GM10248 (cell line): ENCODE measurements at regions not wholly inside any gene's neighbourhood (a gene's known extent, or its start where the extent isn't known, plus 50 kb on each side); places are given as distances from the start of the nearest gene placed in this dataset.

ENCODE experiments used
- CTCF ChIA-PET: fragments of 300-600 bp; sonication (Branson Sonifier 250); formaldehyde crosslinking; extraction: SDS; loops from one replicate; lab custom pipeline; 2021; ENCODE audit warnings: antibody characterized with exemption; lab: Yijun Ruan, JAX
- POLR2A ChIA-PET: fragments of 350-650 bp; sonication (Branson Sonifier 250); formaldehyde crosslinking; extraction: SDS; loops from one replicate; lab custom pipeline; 2020; ENCODE audit warnings: antibody characterized with exemption; lab: Yijun Ruan, JAX
- DNase-seq: peaks from one replicate; pipeline ENCODE4 v3.0.0; 2012; ENCODE audit errors: extremely low spot score
- CTCF ChIP-seq: IDR thresholded peaks from 2 replicates; pipeline ENCODE4 v1.5.1; 2012; ENCODE audit warnings: mild to moderate bottlenecking, low read depth; ENCODE audit errors: extremely low read depth, missing control alignments, control extremely low read depth

DNA sequence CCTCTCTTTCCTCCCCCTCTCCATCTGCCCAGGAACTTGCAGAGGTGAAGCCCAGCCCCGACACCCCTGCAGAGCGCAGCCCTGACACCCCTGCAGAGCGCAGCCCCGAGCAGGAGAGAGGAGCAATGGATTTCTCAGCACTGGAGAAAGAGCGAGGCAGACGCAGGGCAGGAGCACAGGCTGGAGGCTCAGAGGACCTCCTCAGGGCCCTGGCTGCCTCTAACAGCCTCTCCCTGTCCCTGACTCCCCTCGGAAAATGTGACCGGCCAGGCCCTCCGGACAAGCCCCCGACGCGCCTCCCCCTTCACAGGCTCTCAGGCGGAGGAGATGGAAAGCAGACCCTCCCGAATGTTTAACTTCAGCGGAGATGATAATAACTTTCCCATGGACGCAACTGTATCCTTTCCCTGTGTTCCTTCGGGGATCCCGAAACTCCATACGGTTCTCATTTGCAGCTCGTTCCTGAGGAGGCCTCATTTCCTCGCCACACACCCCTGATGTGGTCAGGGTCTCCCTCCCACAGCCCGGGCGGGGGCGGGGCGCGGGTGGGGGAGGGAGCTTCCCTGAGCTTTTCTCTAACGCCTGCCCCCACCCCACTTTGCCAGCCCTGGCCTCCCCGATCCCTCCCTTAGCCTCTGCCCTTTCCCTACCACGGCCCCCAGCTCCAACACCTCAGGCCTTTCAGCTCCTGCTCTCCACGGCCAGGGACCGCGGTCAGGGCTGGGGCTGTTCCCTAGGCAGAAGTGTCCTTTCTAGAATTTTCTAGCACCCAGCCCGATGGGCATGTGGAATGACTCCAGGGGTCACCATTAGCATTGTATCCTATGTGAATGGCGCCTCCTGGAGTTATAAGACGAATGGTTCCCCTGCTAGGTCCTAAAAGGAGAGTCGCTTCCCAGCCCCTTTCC lies 201.1 kb upstream of the BCOR start:
- no peak for TF ChIP-seq CTCF
- CTCF ChIA-PET: no interaction called here
- DNase-seq: no peak
- POLR2A ChIA-PET: no interaction called here

DNA sequence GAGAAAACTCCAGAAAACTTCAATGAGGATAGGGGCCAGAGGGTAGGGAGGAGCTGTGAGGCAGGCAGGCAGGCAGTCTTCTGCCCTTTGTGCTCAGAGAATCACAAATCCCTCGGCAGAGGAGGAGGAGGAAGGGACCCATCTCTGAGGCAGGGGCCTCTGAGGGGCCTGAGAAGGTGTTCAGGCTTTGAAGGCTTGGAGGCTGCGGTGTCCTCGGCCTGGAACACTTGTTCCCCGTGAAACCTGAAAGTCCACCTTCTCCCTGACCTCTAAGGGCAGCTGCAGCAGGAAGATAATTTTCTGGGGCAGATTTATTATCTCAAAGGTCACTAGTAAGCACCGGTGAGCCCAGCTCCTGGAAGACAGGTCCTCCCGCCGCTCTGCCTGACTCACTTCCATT lies 200.3 kb upstream of the BCOR start:
- no peak for TF ChIP-seq CTCF
- CTCF ChIA-PET: no interaction called here
- DNase-seq: no peak
- POLR2A ChIA-PET: no interaction called here

DNA sequence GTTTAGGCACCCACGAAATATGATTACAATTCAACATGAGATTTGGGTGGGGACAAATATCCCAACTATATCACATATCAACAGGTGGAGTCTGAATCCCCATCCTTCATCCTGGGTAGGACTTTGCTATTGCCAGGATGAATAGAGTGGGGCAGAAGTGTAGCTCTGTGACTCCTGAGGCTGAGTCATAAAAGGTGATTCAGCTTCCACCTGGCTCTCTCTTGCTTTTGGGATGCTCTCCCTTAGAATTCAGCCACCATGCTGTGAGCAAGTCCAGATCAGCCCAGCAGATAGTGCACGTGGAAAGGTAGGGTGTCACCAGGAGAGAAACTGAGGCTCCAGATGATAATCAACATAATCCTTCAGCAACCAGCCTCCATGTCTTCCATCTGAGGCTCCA lies 193.8 kb upstream of the BCOR start:
- TF ChIP-seq CTCF: no peak
- POLR2A ChIA-PET: no interaction called here
- no peak for DNase-seq
- CTCF ChIA-PET: no interaction called here

- POLR2A ChIA-PET: no interaction called here
- no peak for TF ChIP-seq CTCF
- CTCF ChIA-PET: interaction anchor here (1.4 kb wide), 1 partner anchor 11 kb away, joined by 5 read pairs; no protein-coding TSS in a partner anchor
- DNase-seq: no peak
These were observed 192.8 kb upstream of the BCOR start for GRCh38 chrX:40290517-40290916.

DNA sequence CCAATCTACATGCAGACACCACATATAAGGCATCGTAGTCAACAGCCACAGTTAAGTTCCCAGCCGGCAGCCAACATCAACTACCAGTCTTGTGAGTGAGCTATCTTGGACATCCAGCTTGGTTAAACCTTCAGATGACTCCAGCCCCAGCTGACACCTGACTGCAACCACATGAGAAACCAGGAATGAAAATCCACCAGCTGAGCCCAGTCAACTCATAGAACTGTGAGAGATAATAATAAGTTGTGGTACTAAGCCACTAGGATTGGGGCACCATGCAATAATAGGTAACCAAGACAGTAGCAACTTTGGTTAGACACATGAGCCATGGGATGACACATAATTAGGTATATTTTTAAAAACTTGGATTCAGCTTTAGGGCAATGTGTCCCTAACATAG lies 188.1 kb upstream of the BCOR start:
- ChIA-PET POLR2A (no interaction called here), CTCF (interaction anchor here (1.7 kb wide), 1 partner anchor 10 kb away, joined by 3 read pairs; no protein-coding TSS in a partner anchor)
- TF ChIP-seq CTCF: no peak
- DNase-seq: no peak

DNA sequence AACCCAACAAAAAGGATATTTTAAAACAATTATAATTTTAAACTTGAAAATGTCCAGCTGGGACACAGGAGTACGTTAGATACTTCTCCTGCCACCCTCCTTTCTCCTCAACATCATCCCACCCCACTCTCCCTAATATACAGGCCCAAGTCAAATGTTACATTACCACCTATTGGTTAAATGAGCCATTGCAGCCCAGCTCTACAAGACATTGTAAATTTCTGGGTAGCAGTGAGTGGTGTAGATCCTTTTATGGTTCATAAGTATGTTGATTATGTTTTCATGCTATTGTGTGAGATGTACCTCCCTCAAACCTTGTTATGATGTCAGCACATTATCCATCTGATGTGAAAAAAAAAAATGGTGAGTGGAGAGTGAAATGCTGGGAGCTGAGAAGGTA lies 187.1 kb upstream of the BCOR start:
- CTCF ChIA-PET: no interaction called here
- TF ChIP-seq CTCF: no peak
- no peak for DNase-seq
- POLR2A ChIA-PET: no interaction called here

- ChIA-PET POLR2A (no interaction called here), CTCF (no interaction called here)
- no peak for TF ChIP-seq CTCF
- no peak for DNase-seq
These were observed 186.2 kb upstream of the BCOR start for GRCh38 chrX:40283981-40284380.
